Kidney (tissue), 13 donors: ENCODE measurements at regions not wholly inside any gene's neighbourhood (a gene's known extent, or its start where the extent isn't known, plus 50 kb on each side); places are given as distances from the start of the nearest gene placed in this dataset.

Source experiments
- DNase-seq, 5 donors: peaks; one replicate each; pipeline ENCODE4 v3.0.0-alpha.2; 2013 to 2020
- FAIRE-seq: peaks from 2 replicates; lab custom pipeline; 2012; peaks lifted over from hg19 to GRCh38; lab: Jason Lieb, UNC
- H3K27ac ChIP-seq, 2 donors: one replicate each; pipeline ENCODE4 v1.7.0; 2013; ENCODE audit warnings: low read depth in 2 of 2, low read length in 2 of 2, inconsistent platforms in 1 of 2
- H3K27me3 ChIP-seq: one replicate; pipeline ENCODE4 v1.7.1; 2013; ENCODE audit warnings: low read length, inconsistent platforms; ENCODE audit not compliant: control insufficient read depth, insufficient read depth
- H3K36me3 ChIP-seq, 3 donors: one replicate each; pipeline versions ENCODE4 v1.7.0 to v1.7.1; 2013; ENCODE audit warnings: low read length in 3 of 3, control low read depth in 1 of 3, inconsistent platforms in 1 of 3; ENCODE audit not compliant: insufficient read depth in 3 of 3, control insufficient read depth in 2 of 3
- H3K4me1 ChIP-seq, 3 donors: one replicate each; pipeline versions ENCODE4 v1.7.0 to v1.7.1; 2013; ENCODE audit warnings: low read length in 3 of 3, inconsistent platforms in 1 of 3, low read depth in 1 of 3; ENCODE audit not compliant: control insufficient read depth in 2 of 3, insufficient read depth in 2 of 3
- H3K4me3 ChIP-seq, 3 donors: one replicate each; pipeline versions ENCODE4 v1.7.0 to v1.8.1; 2013; ENCODE audit warnings: low read length in 3 of 3, control low read depth in 1 of 3, inconsistent platforms in 1 of 3
- H3K9ac ChIP-seq, 3 donors: one replicate each; pipeline versions ENCODE4 v1.7.0 to v1.7.1; 2013; ENCODE audit warnings: low read length in 3 of 3, control low read depth in 1 of 3, inconsistent platforms in 1 of 3
- H3K9me3 ChIP-seq, 3 donors: one replicate each; pipeline versions ENCODE4 v1.7.0 to v1.7.1; 2013; ENCODE audit warnings: low read length in 3 of 3, control low read depth in 1 of 3, inconsistent platforms in 1 of 3; ENCODE audit not compliant: control insufficient read depth in 2 of 3, insufficient read depth in 1 of 3
- intact Hi-C: fragments of 100-400 bp; cut with DNase I; formaldehyde crosslinking; loops from one replicate; pipeline ENCODE4 v1.11.1; 2022
- TF ChIP-seq, protein P1 (sequence below): IDR thresholded peaks from 3 replicates; pipeline ENCODE4 v1.5.1; 2012; ENCODE audit warnings: mild to moderate bottlenecking, moderate library complexity, borderline replicate concordance; ENCODE audit not compliant: insufficient read depth; ENCODE audit errors: extremely low read depth
- donor health status: control.
- donor health status: control.
- donor health status: control.
- donor health status: control.
- donor health status: control.
- donor health status: DM: yes; HTN: yes; CAD: no.
- donor health status: Normal renal cell carcinoma (clear cell type).

DNA sequence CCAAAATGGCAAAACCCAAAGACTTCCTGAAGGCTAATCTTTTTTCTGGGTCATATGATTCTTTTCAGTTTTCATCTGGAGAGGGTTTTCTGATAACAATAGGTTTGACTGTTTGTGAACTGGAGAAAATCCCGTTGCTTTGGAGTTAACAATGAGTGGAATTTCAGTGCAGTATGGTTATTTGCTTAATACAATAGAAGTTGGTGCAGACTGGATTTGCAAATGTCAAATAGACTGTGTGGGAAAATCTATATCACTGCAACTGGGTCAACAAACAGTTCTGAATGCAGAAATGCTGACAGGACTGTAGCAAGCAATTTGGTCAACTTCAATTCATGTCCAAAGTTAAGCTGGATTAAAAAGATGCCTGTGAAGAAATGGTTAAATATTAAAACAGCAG, 267.5 kb upstream of the ARGLU1 start:
- no peaks in the 10 kb centered on the region for H3K4me1 ChIP-seq
- TF ChIP-seq, protein P1, sequence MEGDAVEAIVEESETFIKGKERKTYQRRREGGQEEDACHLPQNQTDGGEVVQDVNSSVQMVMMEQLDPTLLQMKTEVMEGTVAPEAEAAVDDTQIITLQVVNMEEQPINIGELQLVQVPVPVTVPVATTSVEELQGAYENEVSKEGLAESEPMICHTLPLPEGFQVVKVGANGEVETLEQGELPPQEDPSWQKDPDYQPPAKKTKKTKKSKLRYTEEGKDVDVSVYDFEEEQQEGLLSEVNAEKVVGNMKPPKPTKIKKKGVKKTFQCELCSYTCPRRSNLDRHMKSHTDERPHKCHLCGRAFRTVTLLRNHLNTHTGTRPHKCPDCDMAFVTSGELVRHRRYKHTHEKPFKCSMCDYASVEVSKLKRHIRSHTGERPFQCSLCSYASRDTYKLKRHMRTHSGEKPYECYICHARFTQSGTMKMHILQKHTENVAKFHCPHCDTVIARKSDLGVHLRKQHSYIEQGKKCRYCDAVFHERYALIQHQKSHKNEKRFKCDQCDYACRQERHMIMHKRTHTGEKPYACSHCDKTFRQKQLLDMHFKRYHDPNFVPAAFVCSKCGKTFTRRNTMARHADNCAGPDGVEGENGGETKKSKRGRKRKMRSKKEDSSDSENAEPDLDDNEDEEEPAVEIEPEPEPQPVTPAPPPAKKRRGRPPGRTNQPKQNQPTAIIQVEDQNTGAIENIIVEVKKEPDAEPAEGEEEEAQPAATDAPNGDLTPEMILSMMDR, result no peak
- no peaks in the 10 kb centered on the region for H3K36me3 ChIP-seq
- no peaks in the 10 kb centered on the region for H3K9me3 ChIP-seq
- H3K27me3 ChIP-seq, result no peaks in the 10 kb centered on the region
- intact Hi-C loops, result no loop called here
- no peak for DNase-seq
- no peak overlapping the region for H3K27ac ChIP-seq
- H3K9ac ChIP-seq, result no peak overlapping the region
- no peak for FAIRE-seq
- no peak overlapping the region for H3K4me3 ChIP-seq

DNA sequence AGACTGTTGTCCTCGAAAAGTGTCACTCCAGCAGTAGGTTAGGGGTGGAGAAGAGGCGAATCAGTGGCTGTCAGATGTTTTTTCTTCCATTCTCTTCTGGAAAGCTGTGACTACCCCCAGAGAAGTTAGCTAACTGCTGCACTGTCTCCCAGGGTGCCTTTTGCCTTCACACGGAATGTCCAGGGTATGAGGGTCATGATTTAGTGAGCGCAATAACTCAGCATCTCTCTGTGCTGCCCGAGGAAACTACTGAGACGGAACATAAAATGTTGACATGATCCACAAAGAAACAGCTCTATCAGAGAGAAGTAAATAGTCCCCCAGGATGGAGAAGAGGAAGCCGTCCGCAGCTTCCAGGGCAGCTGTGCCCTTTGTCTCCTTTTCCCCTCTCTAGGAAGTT, 254.0 kb upstream of the ARGLU1 start:
- no peaks in the 10 kb centered on the region for H3K4me1 ChIP-seq
- H3K9me3 ChIP-seq, result peaks cover 0 to 6% (median 4%) of the 10 kb centered on the region in 3 donors
- intact Hi-C loops, result no loop called here
- DNase-seq (peak in 3 of 5 donors; percentile 14 to 53 (median 25)), FAIRE-seq (no peak)
- H3K36me3 ChIP-seq, result no peaks in the 10 kb centered on the region
- TF ChIP-seq, protein P1, result no peak
- H3K9ac ChIP-seq, result no peak overlapping the region
- no peaks in the 10 kb centered on the region for H3K27me3 ChIP-seq
- no peak overlapping the region for H3K4me3 ChIP-seq
- no peak overlapping the region for H3K27ac ChIP-seq

DNA sequence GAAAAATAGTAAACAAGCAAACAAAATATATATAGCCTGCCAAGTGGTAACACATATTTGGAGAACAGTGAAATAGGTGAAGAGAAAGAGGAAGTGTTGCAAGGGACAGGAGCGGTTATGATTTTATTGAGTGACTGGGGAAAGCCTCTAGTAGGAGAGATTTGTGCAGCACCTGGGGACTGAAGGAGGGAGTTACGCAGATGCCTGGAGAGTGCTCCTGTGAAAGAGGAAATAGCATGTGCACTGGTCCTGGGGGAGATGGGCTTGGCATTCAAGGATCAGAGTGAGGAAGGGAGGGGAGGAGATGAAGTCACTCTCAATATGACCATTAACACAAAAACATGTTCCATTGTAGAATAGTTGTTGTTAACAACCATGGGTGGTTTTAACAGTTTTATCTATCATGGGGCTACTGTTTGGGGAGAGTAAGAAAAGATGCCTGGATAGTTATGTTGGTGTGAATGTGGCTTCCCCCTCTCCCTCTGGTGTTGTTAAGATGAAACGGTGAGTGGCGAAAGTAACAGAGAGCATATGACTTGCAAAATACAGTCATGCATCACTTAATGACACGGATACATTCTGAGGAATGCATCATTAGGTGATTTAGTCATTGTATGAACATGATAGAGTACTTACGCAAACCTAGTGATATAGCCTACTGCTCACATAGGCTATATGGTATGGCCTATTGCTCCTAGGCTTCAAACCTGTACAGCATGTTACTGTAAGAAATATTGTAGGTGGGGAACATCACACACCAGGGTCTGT, 251.7 kb upstream of the ARGLU1 start:
- no peak for FAIRE-seq

More for the DNA sequence above, 251.7 kb upstream of the ARGLU1 start:
- H3K36me3 ChIP-seq, result no peaks in the 10 kb centered on the region
- no peak overlapping the region for H3K9ac ChIP-seq
- no peak overlapping the region for H3K27ac ChIP-seq
- H3K27me3 ChIP-seq, result no peaks in the 10 kb centered on the region
- no peak overlapping the region for H3K4me3 ChIP-seq
- no peaks in the 10 kb centered on the region for H3K4me1 ChIP-seq
- no peaks in the 10 kb centered on the region for H3K9me3 ChIP-seq
- TF ChIP-seq, protein P1, result no peak
- intact Hi-C loops, result no loop called here
- no peak for DNase-seq
